T follicular helper cell (primary cell): ENCODE measurements at regions not wholly inside any gene's neighbourhood (a gene's known extent, or its start where the extent isn't known, plus 50 kb on each side); places are given as distances from the start of the nearest gene placed in this dataset.

Experiments
- DNase-seq: peaks from one replicate; pipeline ENCODE4 v3.0.0-alpha.2; 2020; ENCODE audit warnings: low read depth

DNA sequence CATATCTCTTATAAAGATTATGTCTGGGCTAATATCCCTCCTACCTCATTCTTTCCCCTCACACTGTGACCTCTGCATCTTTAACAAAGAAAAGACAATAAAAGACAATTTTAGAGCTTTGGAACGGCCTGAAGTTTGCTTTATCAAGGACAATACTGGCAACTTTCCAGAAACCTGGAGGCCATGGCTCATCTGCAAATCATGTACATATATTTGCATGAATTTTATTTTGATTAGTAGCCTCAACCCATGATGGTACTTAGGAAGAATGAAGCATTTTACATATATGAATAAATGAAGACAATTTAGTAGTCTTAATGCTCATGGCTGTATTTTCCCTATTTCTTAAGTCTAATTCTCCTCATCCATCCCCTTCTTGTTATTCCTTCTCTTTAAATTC lies 612.2 kb upstream of the CXADR start:
- DNase-seq = no peak

GRCh38 chr21:16908077-16908476 lies 604.8 kb upstream of the CXADR start:
- no peak for DNase-seq

- DNase-seq = no peak
Measured at GRCh38 chr21:16910435-16911165, 602.2 kb upstream of the CXADR start.

DNA sequence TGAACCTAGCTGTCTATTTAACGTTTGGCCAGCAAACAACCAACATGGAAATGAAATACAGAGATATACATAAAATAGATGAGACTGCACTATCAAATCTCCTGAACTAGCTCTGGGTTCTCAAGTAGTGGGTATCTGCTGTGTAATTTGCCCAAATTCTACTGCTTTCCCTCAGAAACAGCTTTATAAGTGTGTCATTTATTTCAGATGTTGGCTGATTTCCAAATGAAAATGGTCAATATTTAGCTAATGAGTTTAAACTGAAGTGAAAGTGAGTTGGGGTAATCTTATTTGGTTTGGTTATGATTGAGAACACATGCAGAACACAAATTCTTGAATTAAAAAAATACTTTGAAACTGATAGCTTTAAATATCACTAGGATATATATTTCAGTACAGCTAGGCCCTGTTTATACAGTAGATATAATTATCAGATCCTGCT lies 601.7 kb upstream of the CXADR start:
- DNase-seq = no peak

DNA sequence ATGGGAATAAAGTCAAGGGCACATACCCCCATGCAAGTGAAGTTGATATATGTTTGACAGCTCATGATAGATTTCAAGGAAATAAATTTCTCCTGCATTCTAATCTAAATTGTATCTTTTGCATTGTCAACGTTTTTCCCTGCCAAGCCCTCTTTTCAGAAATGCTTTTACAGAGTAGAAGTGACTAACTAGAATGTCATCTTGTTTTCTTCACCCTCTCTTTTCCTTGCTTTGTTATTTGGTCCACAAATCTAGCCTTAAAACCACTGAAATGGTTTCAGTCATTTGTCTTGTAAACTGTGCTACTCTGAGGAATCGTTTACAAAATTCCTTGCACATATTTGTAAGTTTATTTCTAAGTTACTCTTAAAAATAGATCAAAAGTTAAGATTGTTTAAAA lies 600.8 kb upstream of the CXADR start:
- no peak for DNase-seq

GRCh38 chr21:16913010-16913409 lies 599.8 kb upstream of the CXADR start:
- no peak for DNase-seq

GRCh38 chr21:16928439-16928838 lies 584.4 kb upstream of the CXADR start:
- DNase-seq = no peak

DNA sequence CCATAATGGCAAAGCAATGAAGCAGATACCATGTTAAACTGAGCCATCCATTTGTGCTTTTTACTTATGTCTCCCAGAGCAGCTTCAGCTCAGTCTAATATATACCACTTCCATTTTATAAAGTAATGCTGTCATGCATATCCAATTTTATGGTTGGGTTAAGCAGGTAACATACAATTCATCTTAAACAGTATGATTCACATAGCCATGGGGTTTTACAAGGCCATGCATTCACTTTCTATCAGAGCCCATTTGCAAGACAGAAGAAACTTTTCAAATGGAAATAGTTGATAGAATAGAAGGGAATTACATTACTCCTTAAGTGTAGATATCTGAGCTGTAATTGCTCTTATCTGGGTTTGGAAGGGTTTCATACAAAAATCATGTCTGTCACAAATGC lies 580.5 kb upstream of the CXADR start:
- no peak for DNase-seq

DNA sequence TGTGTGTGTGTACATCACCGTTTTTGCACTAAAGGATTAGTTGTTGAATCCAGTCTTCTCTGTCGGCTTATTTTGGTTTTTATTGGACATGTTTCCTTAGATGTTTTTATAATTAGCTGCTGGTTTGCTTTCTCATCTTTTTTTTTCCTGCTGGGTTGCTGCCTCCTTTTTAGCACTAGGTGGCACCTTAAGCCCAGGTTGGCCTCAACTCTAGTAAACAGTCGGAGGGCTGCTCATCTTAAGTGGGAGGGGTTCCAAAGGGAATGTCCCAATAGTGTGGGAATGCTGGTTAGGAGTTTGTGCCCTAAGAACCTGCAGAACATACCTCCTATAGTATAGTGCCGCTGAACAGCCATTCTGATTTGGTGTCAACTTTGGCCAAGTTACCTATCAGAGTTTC lies 570.1 kb upstream of the CXADR start:
- DNase-seq = no peak

GRCh38 chr21:16943231-16943630 lies 569.6 kb upstream of the CXADR start:
- no peak for DNase-seq

- DNase-seq = no peak
Measured at GRCh38 chr21:16945580-16945979, 567.3 kb upstream of the CXADR start.

DNA sequence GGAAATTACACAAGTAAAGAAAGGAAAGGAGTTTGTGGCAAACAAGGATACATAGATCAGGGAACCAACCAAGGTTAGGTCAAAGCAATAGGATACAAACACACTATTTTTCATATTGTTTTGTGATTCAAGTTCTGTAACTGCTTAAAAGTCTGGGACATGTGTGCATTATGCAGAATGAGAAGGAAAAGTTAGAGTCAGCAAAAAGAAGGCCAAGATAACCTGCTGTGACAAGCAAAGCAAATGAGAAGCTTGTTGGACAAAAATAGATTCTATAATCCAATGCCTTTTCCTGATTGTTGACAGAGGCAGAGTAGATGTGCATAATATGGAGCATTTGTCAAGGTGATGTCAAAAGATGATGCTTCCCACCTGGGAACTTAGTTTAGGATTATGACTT lies 556.0 kb upstream of the CXADR start:
- no peak for DNase-seq

- no peak for DNase-seq
Measured at GRCh38 chr21:16965424-16965823, 547.4 kb upstream of the CXADR start.

DNA sequence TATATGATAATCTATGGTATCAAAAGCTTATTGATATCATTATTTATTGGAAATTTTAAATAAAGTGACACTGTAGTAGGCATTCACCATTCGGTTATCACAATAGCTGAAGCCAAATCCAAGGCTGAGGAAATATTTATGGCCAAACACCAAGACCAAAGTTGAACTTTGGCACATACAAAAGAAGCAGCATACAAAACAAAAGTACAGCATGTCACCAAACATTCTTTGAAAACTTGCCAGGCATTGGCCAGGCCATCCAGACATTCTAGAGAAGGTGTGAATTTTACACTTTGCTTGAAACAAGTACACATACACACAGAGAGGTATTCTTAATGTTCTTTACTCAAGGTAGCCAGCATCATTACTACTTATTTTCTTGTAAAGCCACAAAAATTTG lies 544.4 kb upstream of the CXADR start:
- DNase-seq = no peak

DNA sequence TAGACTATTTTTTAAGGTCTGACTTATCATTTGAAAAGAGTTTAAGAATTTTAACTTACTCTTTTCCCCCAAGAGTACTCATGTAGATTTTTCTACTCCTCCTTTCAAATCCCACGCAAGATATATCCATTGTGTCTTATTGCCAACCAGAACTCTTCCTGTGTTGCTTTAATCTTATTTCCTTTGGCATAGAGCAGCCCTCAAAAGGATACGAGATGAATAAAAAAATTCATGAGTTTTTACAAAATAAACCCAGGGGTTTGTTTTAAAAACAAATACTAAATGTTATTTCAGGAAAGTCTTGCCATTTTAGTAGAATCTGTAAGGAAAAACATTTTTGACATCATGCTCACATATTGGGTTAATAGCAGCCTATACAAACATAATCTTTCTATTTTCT lies 543.2 kb upstream of the CXADR start:
- DNase-seq = no peak

- DNase-seq = no peak
Measured at GRCh38 chr21:16974060-16974459, 538.8 kb upstream of the CXADR start.

GRCh38 chr21:16976193-16976592 lies 536.6 kb upstream of the CXADR start:
- DNase-seq = no peak

- DNase-seq = no peak
Measured at GRCh38 chr21:16978309-16978895, 534.4 kb upstream of the CXADR start.

DNA sequence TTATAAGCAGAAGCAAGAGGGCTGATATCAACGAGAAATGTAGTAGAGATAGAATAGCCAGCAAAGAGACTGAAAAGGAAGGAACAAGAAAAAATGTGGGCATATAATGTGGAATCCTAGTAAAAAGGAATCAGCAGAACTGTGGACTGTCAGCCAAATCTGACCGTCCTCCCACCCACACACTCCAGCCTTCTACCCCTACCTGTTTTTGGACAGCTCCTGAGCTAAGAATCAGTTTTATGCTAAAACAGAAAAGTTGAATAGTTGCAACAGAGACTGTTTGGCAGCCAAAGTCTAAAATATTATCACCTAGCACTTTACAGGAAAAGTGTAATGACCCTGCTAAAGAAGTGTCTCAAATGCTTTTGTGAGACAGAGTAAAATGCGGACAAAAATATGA lies 533.3 kb upstream of the CXADR start:
- DNase-seq = no peak

GRCh38 chr21:16983420-16983819 lies 529.4 kb upstream of the CXADR start:
- no peak for DNase-seq

DNA sequence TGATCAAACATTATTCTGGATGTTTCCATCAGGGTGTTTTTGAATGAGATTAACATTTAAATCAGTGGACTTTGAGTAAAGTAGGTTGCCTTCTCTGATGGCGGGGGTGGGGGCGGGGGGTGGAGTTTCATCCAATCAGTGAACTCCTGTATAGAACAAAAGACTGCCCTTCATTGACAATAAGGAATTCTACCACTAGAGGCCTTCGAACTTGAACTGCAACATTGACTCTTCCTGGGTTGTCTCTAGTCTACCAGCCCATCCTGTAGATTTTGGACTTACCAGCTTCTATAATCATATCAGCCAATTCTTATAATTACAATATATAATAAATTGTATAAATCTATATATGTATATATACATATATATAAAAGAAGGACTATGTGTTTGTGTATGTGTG lies 520.4 kb upstream of the CXADR start:
- DNase-seq = no peak

- DNase-seq = no peak
Measured at GRCh38 chr21:16993416-16994038, 519.3 kb upstream of the CXADR start.

DNA sequence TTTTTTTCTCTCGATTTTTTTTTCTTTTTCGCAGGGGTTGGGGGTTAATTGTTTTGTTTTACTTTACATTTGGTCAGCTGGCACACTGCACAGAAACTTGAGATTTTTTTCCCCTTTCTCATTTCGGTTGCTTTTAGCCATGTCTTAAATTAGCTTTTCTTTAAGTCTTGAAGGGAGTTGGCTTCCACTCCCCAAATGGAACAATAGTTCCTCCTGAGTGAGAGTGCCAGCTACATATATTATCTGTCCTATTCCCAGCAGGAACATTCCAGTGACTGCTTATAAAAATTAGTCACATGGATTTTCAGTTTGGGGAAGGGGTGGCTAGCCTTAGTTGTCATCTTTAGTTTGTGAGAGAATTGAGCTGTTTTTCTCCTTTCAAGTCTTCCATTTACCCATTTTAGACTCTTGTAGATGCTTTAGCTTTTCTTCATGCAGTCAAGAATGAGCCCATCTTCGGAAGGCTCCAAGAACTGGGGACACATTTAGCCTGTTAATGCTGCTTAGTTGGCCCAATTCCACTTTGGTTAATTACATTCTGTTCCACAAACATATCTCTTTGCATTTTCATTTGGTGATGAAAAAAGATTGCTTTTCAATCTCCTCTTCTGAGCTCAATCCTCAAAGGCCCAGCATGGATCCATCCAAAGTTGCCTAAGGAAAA lies 510.1 kb upstream of the CXADR start:
- no peak for DNase-seq
